ENCODE measurements at regions not wholly inside any gene's neighbourhood (a gene's known extent, or its start where the extent isn't known, plus 50 kb on each side); places are given as distances from the start of the nearest gene placed in this dataset.

- ATAC-seq (no peak), DNase-seq (no peak)
- intact Hi-C loops (cut with DNase I), result no loop called here
Measured at GRCh38 chr20:52540509-52540908, 348.9 kb upstream of the ZFP64 start.

- intact Hi-C loops (cut with DNase I), result no loop called here
- ATAC-seq (no peak), DNase-seq (no peak)
Measured at GRCh38 chr20:52539891-52540290, 348.3 kb upstream of the ZFP64 start.

- intact Hi-C loops (cut with DNase I), result no loop called here
- no peak for ATAC-seq
- no peak for DNase-seq
Measured at GRCh38 chr20:52536841-52537400, 345.3 kb upstream of the ZFP64 start.

GRCh38 chr20:52536040-52536439 lies 344.5 kb upstream of the ZFP64 start:
- no peak for DNase-seq
- no peak for ATAC-seq
- intact Hi-C loops (cut with DNase I), result no loop called here

GRCh38 chr20:52534616-52535015 lies 343.0 kb upstream of the ZFP64 start:
- intact Hi-C loops (cut with DNase I), result no loop called here
- ATAC-seq (no peak), DNase-seq (no peak)

- DNase-seq, result no peak
- intact Hi-C loops (cut with DNase I), result no loop called here
- ATAC-seq, result no peak
Measured at GRCh38 chr20:52533401-52533800, 341.8 kb upstream of the ZFP64 start.

- ATAC-seq (no peak), DNase-seq (no peak)
- intact Hi-C loops (cut with DNase I), result no loop called here
Measured at GRCh38 chr20:52532674-52533073, 341.1 kb upstream of the ZFP64 start.

- intact Hi-C loops (cut with DNase I), result no loop called here
- ATAC-seq, result no peak
Measured at GRCh38 chr20:52530571-52530970, 339.0 kb upstream of the ZFP64 start.

GRCh38 chr20:52529826-52530225 lies 338.2 kb upstream of the ZFP64 start:
- intact Hi-C loops (cut with DNase I), result no loop called here
- DNase-seq (no peak), ATAC-seq (no peak)

More at GRCh38 chr20:52530571-52530970, 339.0 kb upstream of the ZFP64 start:
- no peak for DNase-seq

- DNase-seq (no peak), ATAC-seq (no peak)
- intact Hi-C loops (cut with DNase I), result no loop called here
Measured at GRCh38 chr20:52524861-52525260, 333.3 kb upstream of the ZFP64 start.

- DNase-seq (no peak), ATAC-seq (no peak)
- intact Hi-C loops (cut with DNase I), result no loop called here
Measured at GRCh38 chr20:52518735-52519134, 327.2 kb upstream of the ZFP64 start.

- DNase-seq, result no peak
- intact Hi-C loops (cut with DNase I), result no loop called here
- ATAC-seq, result no peak
Measured at GRCh38 chr20:52515877-52516276, 324.3 kb upstream of the ZFP64 start.

- intact Hi-C loops (cut with DNase I), result no loop called here
- no peak for DNase-seq
- ATAC-seq, result no peak
Measured at GRCh38 chr20:52500157-52500556, 308.6 kb upstream of the ZFP64 start.

- intact Hi-C loops (cut with DNase I), result no loop called here
- ATAC-seq (no peak), DNase-seq (no peak)
Measured at GRCh38 chr20:52497731-52498130, 306.2 kb upstream of the ZFP64 start.

GRCh38 chr20:52496191-52496590 lies 304.6 kb upstream of the ZFP64 start:
- ATAC-seq (no peak), DNase-seq (no peak)
- intact Hi-C loops (cut with DNase I), result no loop called here

- peak; percentile 29 for DNase-seq
- intact Hi-C loops (cut with DNase I), result no loop called here
Measured at GRCh38 chr20:52494244-52494643, 302.7 kb upstream of the ZFP64 start.

GRCh38 chr20:52493171-52493721 lies 301.7 kb upstream of the ZFP64 start:
- DNase-seq (no peak), ATAC-seq (peak; percentile 44 to 56)
- intact Hi-C loops (cut with DNase I), result no loop called here

More at GRCh38 chr20:52494244-52494643, 302.7 kb upstream of the ZFP64 start:
- peak in 1 of 2 donors; percentile 90 for ATAC-seq

- intact Hi-C loops (cut with DNase I), result no loop called here
- ATAC-seq (no peak), DNase-seq (no peak)
Measured at GRCh38 chr20:52490711-52491430, 299.3 kb upstream of the ZFP64 start.

- no peak for DNase-seq
Measured at GRCh38 chr20:52484438-52484837, 292.9 kb upstream of the ZFP64 start.

GRCh38 chr20:52483382-52483781 lies 291.8 kb upstream of the ZFP64 start:
- DNase-seq (no peak), ATAC-seq (no peak)
- intact Hi-C loops (cut with DNase I), result no loop called here

More at GRCh38 chr20:52484438-52484837, 292.9 kb upstream of the ZFP64 start:
- intact Hi-C loops (cut with DNase I), result no loop called here
- no peak for ATAC-seq

GRCh38 chr20:52482044-52482443 lies 290.5 kb upstream of the ZFP64 start:
- no peak for ATAC-seq
- no peak for DNase-seq
- intact Hi-C loops (cut with DNase I), result no loop called here

Measured in left cardiac atrium (tissue), 4 donors.